ENCODE measurements at regions not wholly inside any gene's neighbourhood (a gene's known extent, or its start where the extent isn't known, plus 50 kb on each side); places are given as distances from the start of the nearest gene placed in this dataset.

- Histone ChIP-seq H3K36me3 (ENCODE audit: control insufficient read depth in 2 of 2, extremely low read depth in 1 of 2, insufficient read depth in 2 of 2, low read length in 2 of 2) (no peaks in the 10 kb centered on the region), H3K79me2 (ENCODE audit: control insufficient read depth, insufficient read depth, low read length) (no peaks in the 10 kb centered on the region), H3K9me3 (replicated peaks; ENCODE audit: control insufficient read depth, insufficient read depth, low read length) (no peaks in the 10 kb centered on the region), H3K27me3 (ENCODE audit: control insufficient read depth in 2 of 2, insufficient read depth in 2 of 2, low read length in 2 of 2) (no peaks in the 10 kb centered on the region), H3K9ac (replicated peaks; ENCODE audit: extremely low read depth, insufficient read depth, low read length) (no peak overlapping the region), H3K4me3 (replicated peaks in 1 of 3; ENCODE audit: insufficient read depth in 1 of 3, low read depth in 1 of 3, low read length in 3 of 3) (no peak overlapping the region), H3K27ac (ENCODE audit: insufficient read depth, low read depth, low read length) (no peak overlapping the region), H3K9me1 (replicated peaks; ENCODE audit: control insufficient read depth, extremely low read depth, insufficient read depth, low read length) (no peaks in the 10 kb centered on the region), H3K4me1 (ENCODE audit: control insufficient read depth, extremely low read depth, insufficient read depth, low read length) (no peaks in the 10 kb centered on the region), H4K20me1 (replicated peaks; ENCODE audit: control insufficient read depth, extremely low read depth, insufficient read depth, low read length) (no peaks in the 10 kb centered on the region), H3K4me2 (ENCODE audit: insufficient read depth, low read length) (no peak overlapping the region), H2AFZ (ENCODE audit: low read depth, low read length) (no peak overlapping the region)
- ChIA-PET POLR2A (no interaction called here), CTCF (no interaction called here)
- TF ChIP-seq CTCF (IDR thresholded peaks at IDR 0.05; ENCODE audit: extremely low read depth in 1 of 2, insufficient read depth in 1 of 2, low read depth in 1 of 2, low read length in 2 of 2) (no peak), MAX (IDR thresholded peaks at IDR 0.05; ENCODE audit: insufficient read depth, insufficient read length) (no peak), EZH2 (IDR thresholded peaks at IDR 0.05; ENCODE audit: borderline replicate concordance, low read depth, low read length, severe bottlenecking) (no peak), MYC (IDR thresholded peaks at IDR 0.05; ENCODE audit: low read depth, low read length) (no peak), GATA2 (IDR thresholded peaks at IDR 0.05; ENCODE audit: insufficient read depth, insufficient read length, low read depth, low read length) (no peak), POLR2A (IDR thresholded peaks at IDR 0.05; ENCODE audit: low read depth, low read length) (no peak), FOS (IDR thresholded peaks at IDR 0.05; ENCODE audit: borderline replicate concordance, insufficient read depth, low read length) (no peak), POLR2AphosphoS5 (IDR thresholded peaks at IDR 0.05; ENCODE audit: insufficient read depth, low read depth, low read length) (no peak), JUN (IDR thresholded peaks at IDR 0.05; ENCODE audit: borderline replicate concordance, insufficient read depth, insufficient read length, low read depth) (no peak)
- DNase-seq (ENCODE audit: low read depth, low spot score) (no peak), FAIRE-seq (no peak)
- intact Hi-C loops (cut with micrococcal nuclease) = no loop called here
- BruUV-seq (replicated peaks) = no TSS peak
- dilution Hi-C loops (cut with MboI; ENCODE audit: extremely low pct_ligation_motif_present, low sequenced_read_pairs) = no loop called here
Observed at GRCh38 chr5:163794993-163795392, 289.6 kb downstream of the MAT2B start.

All from endothelial cell of umbilical vein (primary cell).